Occipital lobe (tissue), 1 donor: ENCODE measurements at regions not wholly inside any gene's neighbourhood (a gene's known extent, or its start where the extent isn't known, plus 50 kb on each side); places are given as distances from the start of the nearest gene placed in this dataset.

ENCODE experiments used
- DNase-seq: peaks from one replicate; lab custom pipeline; 2025; lab: John Stamatoyannopoulos, UW

- no peak for DNase-seq
These were observed 371.9 kb upstream of the ZMIZ1 start for GRCh38 chr10:78696791-78697395.

GRCh38 chr10:78699971-78700370 lies 368.8 kb upstream of the ZMIZ1 start:
- DNase-seq = no peak

GRCh38 chr10:78700413-78700812 lies 368.4 kb upstream of the ZMIZ1 start:
- DNase-seq = no peak

GRCh38 chr10:78700816-78701520 lies 367.8 kb upstream of the ZMIZ1 start:
- no peak for DNase-seq

GRCh38 chr10:78702186-78702585 lies 366.6 kb upstream of the ZMIZ1 start:
- DNase-seq = no peak

- DNase-seq = no peak
These were observed 365.9 kb upstream of the ZMIZ1 start for GRCh38 chr10:78702876-78703275.

- DNase-seq = no peak
These were observed 365.2 kb upstream of the ZMIZ1 start for GRCh38 chr10:78703593-78703992.

GRCh38 chr10:78706256-78706655 lies 362.5 kb upstream of the ZMIZ1 start:
- no peak for DNase-seq

GRCh38 chr10:78706726-78707540 lies 361.8 kb upstream of the ZMIZ1 start:
- no peak for DNase-seq

GRCh38 chr10:78707745-78708144 lies 361.0 kb upstream of the ZMIZ1 start:
- no peak for DNase-seq

- DNase-seq = no peak
These were observed 356.6 kb upstream of the ZMIZ1 start for GRCh38 chr10:78712147-78712546.

- DNase-seq = no peak
These were observed 355.1 kb upstream of the ZMIZ1 start for GRCh38 chr10:78713659-78714058.

GRCh38 chr10:78714225-78714624 lies 354.5 kb upstream of the ZMIZ1 start:
- DNase-seq = no peak

GRCh38 chr10:78715435-78715834 lies 353.3 kb upstream of the ZMIZ1 start:
- no peak for DNase-seq

- DNase-seq = no peak
These were observed 352.6 kb upstream of the ZMIZ1 start for GRCh38 chr10:78716043-78716660.

GRCh38 chr10:78717200-78717599 lies 351.6 kb upstream of the ZMIZ1 start:
- DNase-seq = no peak

GRCh38 chr10:78718032-78718572 lies 350.7 kb upstream of the ZMIZ1 start:
- DNase-seq = no peak

- DNase-seq = no peak
These were observed 349.5 kb upstream of the ZMIZ1 start for GRCh38 chr10:78719276-78719675.

GRCh38 chr10:78720091-78720490 lies 348.7 kb upstream of the ZMIZ1 start:
- DNase-seq = no peak

GRCh38 chr10:78721231-78721630 lies 347.5 kb upstream of the ZMIZ1 start:
- DNase-seq = no peak

GRCh38 chr10:78724846-78725245 lies 343.9 kb upstream of the ZMIZ1 start:
- DNase-seq = no peak

GRCh38 chr10:78726171-78726570 lies 342.6 kb upstream of the ZMIZ1 start:
- no peak for DNase-seq
